Stimulated activated CD8-positive, alpha-beta memory T cell treated with anti-CD3 and anti-CD28 coated beads, Interleukin-7, amount 100 ng/mL, for 4 hours (primary cell): ENCODE measurements at regions not wholly inside any gene's neighbourhood (a gene's known extent, or its start where the extent isn't known, plus 50 kb on each side); places are given as distances from the start of the nearest gene placed in this dataset.

Experiments used
- DNase-seq, 2 donors: peaks; one replicate each; pipeline ENCODE4 v3.0.0-alpha.2; 2020; ENCODE audit warnings: low read depth in 2 of 2

- no peak for DNase-seq
Observed at GRCh38 chr13:84972907-84973306, 826.3 kb downstream of the SLITRK6 start.

- no peak for DNase-seq
Observed at GRCh38 chr13:84962849-84963248, 836.4 kb downstream of the SLITRK6 start.

DNA sequence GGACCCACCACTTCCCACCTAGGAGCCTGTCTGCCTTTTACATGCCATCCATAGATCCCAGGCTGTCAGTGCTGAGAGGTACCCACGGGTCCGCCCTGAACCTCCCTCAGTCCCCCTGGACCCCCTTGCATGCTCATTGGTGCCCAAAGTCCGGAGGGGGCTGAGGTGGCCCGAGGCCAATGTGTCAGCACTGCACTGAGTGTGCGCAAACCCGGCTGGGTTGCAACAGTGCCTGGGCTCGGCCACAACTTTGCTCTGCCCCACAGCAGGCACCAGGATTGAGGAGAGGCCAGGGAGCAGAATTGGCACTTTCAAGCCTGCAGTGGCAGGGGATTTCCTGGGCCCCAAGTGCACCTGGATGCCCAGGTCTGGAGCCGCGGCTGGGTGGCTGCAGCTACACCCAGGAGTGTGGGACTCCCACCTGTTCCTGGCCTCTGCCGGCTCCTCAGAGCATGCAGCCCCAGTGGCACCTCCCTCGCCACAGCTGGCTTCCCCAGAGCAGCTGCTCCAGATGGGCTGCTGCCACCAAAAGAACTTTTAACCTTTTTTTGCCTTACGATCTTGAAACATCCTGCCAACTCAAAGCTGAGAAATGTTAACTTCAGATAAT lies 837.0 kb downstream of the SLITRK6 start:
- DNase-seq: no peak

- no peak for DNase-seq
Observed at GRCh38 chr13:84961023-84961422, 838.2 kb downstream of the SLITRK6 start.

DNA sequence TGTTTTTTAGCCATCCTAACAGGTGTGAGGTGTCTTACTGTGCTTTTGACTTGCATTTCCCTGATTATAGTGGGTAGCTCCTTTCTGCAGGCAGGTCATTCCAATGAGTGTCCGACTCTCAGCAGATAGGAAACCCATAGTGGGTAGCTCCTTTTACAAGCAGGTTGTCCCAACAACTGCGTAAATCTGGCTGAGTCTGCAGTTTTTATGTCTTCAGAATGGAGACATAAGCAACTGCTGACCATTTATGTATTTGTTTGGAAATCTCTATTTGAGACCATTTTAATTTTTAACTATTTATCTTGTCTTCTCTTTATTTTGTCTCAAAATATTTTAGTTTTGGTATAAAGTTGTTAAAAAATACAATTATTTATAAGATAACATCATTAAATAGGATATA lies 839.4 kb downstream of the SLITRK6 start:
- no peak for DNase-seq

DNA sequence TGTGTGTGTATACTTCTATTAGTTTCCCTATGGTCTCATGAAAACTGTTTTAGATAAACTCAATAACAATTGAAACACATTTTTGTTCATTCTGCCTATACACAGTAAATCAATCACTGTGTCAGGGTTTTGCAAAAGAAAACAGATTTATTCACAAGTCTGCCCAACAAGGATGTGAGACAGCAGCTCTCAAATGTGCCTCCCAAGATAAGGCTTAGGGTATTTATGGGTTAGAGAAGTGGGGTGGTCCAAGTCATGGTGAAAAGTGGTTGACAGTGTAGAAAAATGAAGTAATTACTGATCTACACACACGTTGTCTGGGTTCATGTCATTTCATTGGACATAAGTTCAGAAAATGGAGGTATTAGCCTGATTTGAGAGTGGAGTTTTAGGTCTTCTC lies 844.6 kb downstream of the SLITRK6 start:
- no peak for DNase-seq

DNA sequence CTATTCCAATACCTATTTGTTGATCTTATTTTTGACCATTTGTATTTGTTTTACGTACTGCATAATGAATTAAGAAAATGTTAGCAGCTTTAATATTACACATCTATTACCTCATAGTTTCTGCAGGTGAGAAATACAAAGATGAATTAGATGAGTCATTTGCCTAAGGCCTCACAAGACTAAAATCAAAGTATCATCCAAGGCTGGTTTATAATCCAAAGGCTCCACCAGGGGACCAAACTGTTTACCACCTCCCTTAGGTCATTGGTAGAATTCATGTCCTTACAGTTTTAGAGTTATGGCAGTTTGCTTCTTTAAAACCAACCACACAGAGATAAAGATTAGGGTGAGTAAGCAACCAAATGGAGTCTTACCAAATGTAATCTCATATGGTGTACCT lies 848.1 kb downstream of the SLITRK6 start:
- no peak for DNase-seq

GRCh38 chr13:84946192-84946591 lies 853.0 kb downstream of the SLITRK6 start:
- DNase-seq: no peak

DNA sequence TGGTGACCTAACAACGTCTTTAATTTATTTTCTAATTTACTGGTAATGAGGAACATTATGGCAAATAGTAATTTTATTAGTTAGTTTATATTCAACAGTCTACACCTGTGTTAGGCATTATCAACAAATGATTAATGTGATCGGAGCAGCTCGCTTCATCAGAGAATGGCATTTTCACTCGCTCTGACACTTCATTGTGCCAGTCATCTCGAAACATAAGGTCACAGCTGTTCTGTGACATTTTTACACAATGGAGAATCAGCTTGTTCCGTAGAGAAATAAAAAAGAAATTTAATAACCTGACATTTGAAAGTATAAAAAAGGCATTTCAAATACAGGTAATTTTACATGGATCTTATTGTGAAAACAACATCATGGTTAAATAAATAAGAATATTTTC lies 858.4 kb downstream of the SLITRK6 start:
- DNase-seq: no peak

DNA sequence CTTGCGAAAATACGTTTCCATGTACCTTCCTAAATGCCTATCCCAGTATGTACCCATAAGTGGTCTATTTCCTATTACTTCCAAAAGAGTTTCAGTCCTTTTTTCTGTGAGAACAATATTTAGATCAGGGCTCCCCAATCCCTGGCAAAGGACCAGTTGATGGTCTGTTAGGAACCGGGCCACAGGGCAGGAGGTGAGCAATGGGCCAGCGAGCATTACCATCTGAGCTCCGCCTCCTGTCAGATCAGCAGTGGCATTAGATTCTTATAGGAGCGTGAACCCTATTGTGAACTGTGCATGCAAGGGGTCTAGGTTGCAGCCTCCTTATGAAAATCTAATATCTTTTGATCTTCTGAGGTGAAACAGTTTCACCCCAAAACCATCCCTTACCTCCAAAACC lies 859.1 kb downstream of the SLITRK6 start:
- no peak for DNase-seq

- no peak for DNase-seq
Observed at GRCh38 chr13:84934911-84935310, 864.3 kb downstream of the SLITRK6 start.

DNA sequence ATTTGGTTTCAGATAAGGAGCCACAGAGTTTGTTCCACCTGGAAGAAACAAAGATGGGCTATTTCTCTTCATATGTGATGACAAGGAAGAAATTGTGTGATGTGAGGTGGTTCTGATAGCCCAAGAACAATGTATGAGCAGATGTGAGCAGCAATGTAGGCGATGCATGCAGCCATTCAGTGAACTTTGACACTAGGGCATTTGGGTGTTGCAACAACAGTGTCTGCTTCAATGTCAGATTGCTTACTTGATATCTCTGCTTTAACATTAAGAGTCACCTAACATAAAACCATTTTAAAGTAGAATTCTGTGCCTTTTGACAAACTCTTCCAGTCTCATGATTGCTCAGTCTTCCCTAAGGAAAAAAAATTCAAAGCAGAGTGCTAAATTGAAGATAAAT lies 865.4 kb downstream of the SLITRK6 start:
- no peak for DNase-seq

GRCh38 chr13:84931264-84931663 lies 868.0 kb downstream of the SLITRK6 start:
- DNase-seq: no peak

DNA sequence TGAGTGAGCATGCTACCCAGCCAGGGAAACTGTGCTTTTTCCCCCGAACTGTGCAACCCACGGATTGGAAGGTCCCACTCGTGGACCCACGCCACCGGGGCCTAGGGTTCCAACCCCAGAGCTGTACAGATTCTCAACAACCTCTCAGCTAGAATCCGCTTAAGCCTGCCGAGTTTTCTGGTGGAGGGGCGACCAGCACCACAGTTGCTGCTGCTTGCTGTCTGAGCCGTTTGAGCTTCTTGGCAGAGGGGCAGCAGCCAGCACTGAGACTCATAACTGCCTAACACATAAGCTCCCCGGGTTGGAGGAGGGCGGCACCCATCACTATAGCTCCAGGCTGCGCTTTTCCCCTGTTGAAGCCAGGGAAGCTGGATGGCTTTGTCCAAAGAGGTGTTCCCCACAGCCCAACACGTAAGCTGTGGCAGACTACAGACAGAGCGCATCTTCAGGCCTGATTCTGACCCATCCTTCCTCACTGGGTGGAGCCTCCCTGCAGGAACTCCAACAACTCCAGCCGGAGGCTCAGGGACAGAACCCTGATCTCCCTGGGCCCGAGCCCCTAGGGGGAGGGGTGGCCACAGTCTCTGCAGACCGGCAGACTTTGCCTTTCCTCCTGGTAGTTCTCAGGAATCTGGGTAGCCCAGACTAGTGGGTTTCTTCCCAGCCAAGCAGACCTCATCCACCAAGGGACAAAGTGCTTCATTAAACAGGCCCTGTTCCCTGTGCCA lies 871.6 kb downstream of the SLITRK6 start:
- no peak for DNase-seq

DNA sequence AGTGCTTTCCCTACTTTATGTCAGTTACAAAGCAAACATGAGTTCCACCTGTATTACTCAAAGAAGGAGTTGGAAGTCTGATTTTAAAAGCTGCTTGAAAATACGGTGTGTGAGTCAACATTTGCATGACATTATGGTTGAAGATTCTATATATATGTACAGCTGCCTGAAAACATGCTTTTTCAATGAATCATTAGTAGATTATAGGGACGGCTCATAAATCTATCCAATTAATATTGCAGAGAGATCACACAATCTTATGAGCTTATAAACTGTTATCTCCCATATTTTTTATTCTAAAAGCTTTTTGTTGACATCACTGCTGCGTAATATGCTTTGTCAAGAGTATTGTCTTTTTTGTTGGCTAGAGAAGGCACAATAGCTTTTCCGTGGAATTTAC lies 873.8 kb downstream of the SLITRK6 start:
- DNase-seq: no peak

GRCh38 chr13:84923831-84924230 lies 875.4 kb downstream of the SLITRK6 start:
- DNase-seq: no peak

DNA sequence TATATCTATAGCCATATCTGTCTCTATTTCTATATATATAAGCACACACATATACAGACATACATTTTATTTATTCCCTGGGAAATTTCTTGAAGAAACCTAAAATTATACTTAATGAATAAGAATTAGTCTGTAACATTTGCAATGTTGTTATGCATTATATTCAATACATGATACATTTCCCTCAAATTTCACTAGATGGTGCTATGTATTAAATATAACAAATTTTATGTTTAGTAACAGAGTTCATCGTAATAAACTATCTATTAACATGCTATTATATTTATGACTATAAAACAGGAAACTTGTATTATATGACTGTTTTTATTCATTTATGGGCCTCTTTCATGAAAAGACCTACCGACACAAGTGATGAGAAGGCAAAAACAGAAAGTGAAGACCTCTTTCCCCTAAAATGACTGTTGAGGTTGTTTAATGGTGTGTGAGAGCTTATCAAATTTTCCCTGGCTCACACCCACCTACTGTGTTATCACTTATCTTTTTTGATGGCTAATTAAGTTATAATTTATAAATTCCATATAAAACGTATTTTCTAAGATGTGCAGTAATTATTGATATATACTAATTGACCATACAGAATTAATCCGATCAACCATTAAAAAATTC lies 881.9 kb downstream of the SLITRK6 start:
- DNase-seq: no peak

DNA sequence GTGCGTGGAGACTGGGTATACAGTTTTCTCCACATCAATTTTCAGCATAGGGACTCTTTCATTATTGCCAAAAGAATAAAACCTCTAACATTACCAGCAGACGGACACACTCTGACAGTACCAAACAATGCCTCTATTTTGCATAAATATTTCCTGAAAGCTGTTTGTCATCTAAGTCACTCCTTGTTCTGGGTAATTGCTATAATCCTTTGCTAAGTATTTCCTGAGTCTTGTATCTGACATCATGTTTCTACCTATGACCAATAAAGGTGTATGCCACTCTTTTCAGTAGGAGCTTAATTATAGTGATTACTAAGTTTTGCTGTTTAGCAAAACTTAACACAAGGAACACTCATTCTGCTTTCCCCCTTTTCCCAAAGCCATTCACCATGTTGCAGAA lies 886.5 kb downstream of the SLITRK6 start:
- no peak for DNase-seq

GRCh38 chr13:84910423-84910822 lies 888.8 kb downstream of the SLITRK6 start:
- DNase-seq: no peak

GRCh38 chr13:84903391-84903790 lies 895.8 kb downstream of the SLITRK6 start:
- no peak for DNase-seq

- DNase-seq: no peak
Observed at GRCh38 chr13:84902243-84902642, 897.0 kb downstream of the SLITRK6 start.

GRCh38 chr13:84896128-84896527 lies 903.1 kb downstream of the SLITRK6 start:
- DNase-seq: no peak

DNA sequence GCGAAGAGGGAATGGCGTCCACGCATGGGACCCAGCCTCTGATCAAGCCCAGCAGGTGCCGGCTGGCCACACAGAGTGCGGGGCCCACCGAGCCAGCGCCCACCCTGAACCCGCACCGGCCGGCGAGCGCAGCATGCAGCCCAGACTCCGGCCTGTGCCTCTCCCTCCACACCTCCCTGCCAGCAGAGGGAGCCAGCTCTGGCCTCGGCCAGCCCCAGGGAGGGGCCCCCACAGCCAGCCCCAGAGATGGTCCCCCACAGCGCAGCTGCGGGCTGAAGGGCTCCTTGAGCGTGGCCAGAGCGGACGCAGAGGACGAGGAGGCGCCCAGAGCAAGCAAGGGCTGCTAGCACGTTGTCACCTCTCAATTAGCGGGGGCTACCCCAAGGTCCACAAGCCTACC lies 904.5 kb downstream of the SLITRK6 start:
- DNase-seq: no peak
